ENCODE measurements at regions not wholly inside any gene's neighbourhood (a gene's known extent, or its start where the extent isn't known, plus 50 kb on each side); places are given as distances from the start of the nearest gene placed in this dataset.

DNA sequence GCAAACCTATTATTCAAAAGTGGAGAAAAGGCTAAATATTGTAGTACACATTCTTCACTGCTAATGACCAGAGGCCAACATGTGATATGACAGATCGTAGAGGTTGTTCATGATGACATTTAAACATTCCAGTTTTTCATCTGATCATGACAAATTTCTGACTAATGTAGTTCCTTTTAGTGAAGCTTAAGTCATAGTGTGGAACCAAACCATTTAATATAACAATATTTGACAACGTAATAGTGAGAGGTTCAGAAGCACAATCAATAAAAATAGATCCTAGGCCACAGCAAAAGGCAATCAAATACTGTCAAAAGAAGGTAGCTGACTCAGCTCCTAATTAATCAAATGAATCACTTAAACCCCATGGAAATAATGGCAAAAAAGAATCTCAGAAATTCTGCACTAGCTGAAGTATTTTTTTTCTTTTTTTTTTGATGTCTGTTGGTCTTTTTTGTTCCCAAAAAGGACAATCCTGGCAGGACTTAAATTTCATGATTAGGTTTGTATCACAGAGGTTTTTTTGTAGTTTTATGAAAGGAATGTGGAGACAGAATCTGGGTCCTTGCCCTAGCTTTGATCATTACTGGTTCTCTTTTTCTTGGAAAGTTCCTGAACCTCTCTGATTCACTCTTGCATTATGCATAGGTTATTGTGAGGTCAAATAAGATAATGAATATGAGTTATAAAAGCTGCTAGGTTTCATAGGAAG is 795.0 kb downstream of the DTWD2 start:
- H3K27ac ChIP-seq, result no peak overlapping the region
- DNase-seq, result no peak
- no peak overlapping the region for H3K4me3 ChIP-seq
- H3K27me3 ChIP-seq, result no peaks in the 10 kb centered on the region
- no peaks in the 10 kb centered on the region for H3K36me3 ChIP-seq
- H3K4me1 ChIP-seq, result no peaks in the 10 kb centered on the region
- no peaks in the 10 kb centered on the region for H3K9me3 ChIP-seq
- no peak for TF ChIP-seq POLR2A (IDR thresholded peaks at IDR 0.05)
- TF ChIP-seq, protein P1, sequence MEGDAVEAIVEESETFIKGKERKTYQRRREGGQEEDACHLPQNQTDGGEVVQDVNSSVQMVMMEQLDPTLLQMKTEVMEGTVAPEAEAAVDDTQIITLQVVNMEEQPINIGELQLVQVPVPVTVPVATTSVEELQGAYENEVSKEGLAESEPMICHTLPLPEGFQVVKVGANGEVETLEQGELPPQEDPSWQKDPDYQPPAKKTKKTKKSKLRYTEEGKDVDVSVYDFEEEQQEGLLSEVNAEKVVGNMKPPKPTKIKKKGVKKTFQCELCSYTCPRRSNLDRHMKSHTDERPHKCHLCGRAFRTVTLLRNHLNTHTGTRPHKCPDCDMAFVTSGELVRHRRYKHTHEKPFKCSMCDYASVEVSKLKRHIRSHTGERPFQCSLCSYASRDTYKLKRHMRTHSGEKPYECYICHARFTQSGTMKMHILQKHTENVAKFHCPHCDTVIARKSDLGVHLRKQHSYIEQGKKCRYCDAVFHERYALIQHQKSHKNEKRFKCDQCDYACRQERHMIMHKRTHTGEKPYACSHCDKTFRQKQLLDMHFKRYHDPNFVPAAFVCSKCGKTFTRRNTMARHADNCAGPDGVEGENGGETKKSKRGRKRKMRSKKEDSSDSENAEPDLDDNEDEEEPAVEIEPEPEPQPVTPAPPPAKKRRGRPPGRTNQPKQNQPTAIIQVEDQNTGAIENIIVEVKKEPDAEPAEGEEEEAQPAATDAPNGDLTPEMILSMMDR (IDR thresholded peaks at IDR 0.05), result no peak

DNA sequence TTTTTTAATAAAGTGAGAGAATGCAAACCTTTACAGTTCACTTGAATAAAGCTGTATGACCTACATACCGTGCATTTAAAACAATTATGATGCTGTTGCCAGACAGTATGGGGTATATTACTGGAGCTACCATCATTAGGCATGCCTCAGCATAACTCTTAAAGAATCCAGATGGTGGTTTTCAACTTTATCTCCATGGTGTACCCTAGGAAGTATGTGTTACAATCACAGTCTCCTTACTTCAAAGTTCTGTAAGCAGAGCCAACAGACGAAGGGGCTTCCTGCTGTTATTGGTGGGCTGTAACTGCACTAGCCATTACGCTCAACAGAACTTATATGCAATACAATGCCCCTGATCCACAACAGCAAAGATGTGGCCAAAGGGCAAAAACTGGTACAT is 803.3 kb downstream of the DTWD2 start:
- H3K9me3 ChIP-seq, result no peaks in the 10 kb centered on the region
- no peak overlapping the region for H3K4me3 ChIP-seq
- H3K4me1 ChIP-seq, result no peaks in the 10 kb centered on the region
- DNase-seq, result no peak
- no peak for TF ChIP-seq POLR2A (IDR thresholded peaks at IDR 0.05)
- TF ChIP-seq, protein P1 (IDR thresholded peaks at IDR 0.05), result no peak
- no peak overlapping the region for H3K27ac ChIP-seq
- H3K36me3 ChIP-seq, result no peaks in the 10 kb centered on the region
- no peaks in the 10 kb centered on the region for H3K27me3 ChIP-seq

DNA sequence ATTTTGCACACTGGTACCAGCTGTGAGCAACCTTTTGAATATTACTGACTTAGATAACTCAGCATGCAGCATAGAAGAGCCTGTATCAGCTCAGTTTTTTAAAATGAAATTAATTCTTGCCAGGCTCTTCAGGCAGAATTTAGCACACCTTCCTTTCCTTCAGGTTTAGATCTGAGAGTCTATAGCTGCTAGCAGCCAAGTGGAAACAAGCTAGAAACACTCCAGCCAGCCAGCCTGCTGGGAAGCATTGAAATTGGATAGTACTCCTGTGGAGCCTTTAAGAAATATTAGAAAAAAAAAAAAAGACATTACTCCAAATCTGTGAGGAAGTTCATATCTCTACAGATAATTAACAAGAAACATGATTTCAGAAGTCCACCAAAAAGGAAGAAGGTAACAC is 812.2 kb downstream of the DTWD2 start:
- no peak for DNase-seq
- Histone ChIP-seq H3K27me3 (no peaks in the 10 kb centered on the region), H3K4me1 (no peaks in the 10 kb centered on the region), H3K36me3 (no peaks in the 10 kb centered on the region), H3K27ac (no peak overlapping the region), H3K9me3 (no peaks in the 10 kb centered on the region), H3K4me3 (no peak overlapping the region)
- no peak for TF ChIP-seq POLR2A (IDR thresholded peaks at IDR 0.05)
- TF ChIP-seq, protein P1 (IDR thresholded peaks at IDR 0.05), result no peak

DNA sequence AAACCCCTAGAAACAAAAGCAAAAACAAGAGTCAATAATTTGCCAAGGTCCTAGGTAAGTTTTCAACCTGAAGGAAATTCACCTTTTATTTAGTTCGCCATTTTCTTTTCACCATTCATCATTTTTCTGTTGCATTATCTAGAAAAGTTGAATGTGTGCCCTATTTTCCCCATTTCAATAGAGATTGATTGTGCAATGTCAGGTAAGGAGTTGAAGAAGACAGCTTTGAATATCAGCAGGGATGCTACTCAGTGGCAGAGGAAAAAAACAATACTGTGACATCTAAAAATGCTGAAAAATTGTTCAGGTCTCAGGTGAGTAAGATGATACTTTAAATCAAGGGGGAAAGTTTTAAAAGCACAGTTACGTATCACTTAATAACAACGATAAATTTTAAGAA is 813.7 kb downstream of the DTWD2 start:
- no peaks in the 10 kb centered on the region for H3K36me3 ChIP-seq
- no peaks in the 10 kb centered on the region for H3K4me1 ChIP-seq
- DNase-seq, result no peak
- no peak for TF ChIP-seq POLR2A (IDR thresholded peaks at IDR 0.05)
- no peaks in the 10 kb centered on the region for H3K27me3 ChIP-seq
- H3K9me3 ChIP-seq, result no peaks in the 10 kb centered on the region
- H3K27ac ChIP-seq, result no peak overlapping the region
- no peak overlapping the region for H3K4me3 ChIP-seq

DNA sequence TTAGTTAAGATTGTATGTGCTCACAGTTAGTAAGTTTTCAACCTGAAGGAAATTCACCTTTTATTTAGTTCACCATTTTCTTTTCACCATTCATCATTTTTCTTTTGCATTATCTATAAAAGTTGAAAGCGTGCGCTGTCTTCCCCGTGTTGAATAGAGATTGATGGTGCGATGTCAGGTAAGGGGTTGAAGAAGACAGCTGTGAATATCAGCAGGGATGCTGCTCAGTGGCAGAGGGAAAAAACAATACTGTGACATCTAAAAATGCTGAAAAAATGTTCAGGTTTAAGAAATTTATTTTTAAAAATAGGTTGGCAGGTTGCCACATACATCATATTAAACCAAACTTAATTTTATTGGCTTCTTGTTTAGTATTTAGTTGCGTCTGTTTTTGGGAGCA is 815.0 kb downstream of the DTWD2 start:
- no peak overlapping the region for H3K27ac ChIP-seq
- no peak for DNase-seq
- H3K4me1 ChIP-seq, result no peaks in the 10 kb centered on the region
- no peaks in the 10 kb centered on the region for H3K9me3 ChIP-seq
- H3K4me3 ChIP-seq, result no peak overlapping the region
- no peaks in the 10 kb centered on the region for H3K27me3 ChIP-seq
- H3K36me3 ChIP-seq, result no peaks in the 10 kb centered on the region
- no peak for TF ChIP-seq POLR2A (IDR thresholded peaks at IDR 0.05)
- TF ChIP-seq, protein P1 (IDR thresholded peaks at IDR 0.05), result no peak

DNA sequence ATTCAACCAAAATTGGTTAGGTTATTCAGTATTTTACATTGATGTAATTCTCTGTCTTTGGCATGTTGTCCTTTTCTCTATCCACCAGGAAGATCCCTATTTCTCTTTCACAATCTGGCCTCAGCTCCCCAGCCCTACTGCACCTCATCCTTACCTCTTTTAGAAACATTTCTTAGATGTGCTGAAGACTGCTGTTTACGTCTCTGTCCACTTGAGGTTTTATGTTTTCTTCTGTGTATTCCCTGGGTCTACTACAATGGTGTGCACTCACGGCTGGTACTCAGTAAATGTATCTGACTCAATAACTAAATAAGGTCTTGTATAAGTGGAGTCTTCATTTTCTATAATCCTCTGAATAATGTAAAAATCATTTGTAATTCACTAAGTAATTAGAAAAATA is 822.7 kb downstream of the DTWD2 start:
- Histone ChIP-seq H3K4me1 (no peaks in the 10 kb centered on the region), H3K36me3 (no peaks in the 10 kb centered on the region), H3K27ac (no peak overlapping the region), H3K9me3 (no peaks in the 10 kb centered on the region), H3K27me3 (no peaks in the 10 kb centered on the region), H3K4me3 (no peak overlapping the region)
- DNase-seq, result no peak
- no peak for TF ChIP-seq POLR2A (IDR thresholded peaks at IDR 0.05)
- TF ChIP-seq, protein P1 (IDR thresholded peaks at IDR 0.05), result no peak

Measured in Peyer's patch (tissue), 4 donors.